WTC11 (cell line): ENCODE measurements at regions not wholly inside any gene's neighbourhood (a gene's known extent, or its start where the extent isn't known, plus 50 kb on each side); places are given as distances from the start of the nearest gene placed in this dataset.

Experiments
- ATAC-seq: fragments of 200-7000 bp; cut with Tn5 transposase; 2 replicates; pipeline ENCODE4 v1.10.0; 2021; ENCODE audit warnings: mild to moderate bottlenecking, moderate library complexity
- CTCF ChIA-PET: fragments of 300-600 bp; sonication (Branson Sonifier 250); formaldehyde crosslinking; loops from one replicate; lab custom pipeline; 2021; ENCODE audit warnings: antibody characterized with exemption; lab: Charles Lee
- POLR2A ChIA-PET: fragments of 350-600 bp; sonication (Branson Sonifier 250); formaldehyde crosslinking; loops from one replicate; lab custom pipeline; 2021; ENCODE audit warnings: antibody characterized with exemption; lab: Charles Lee
- DNase-seq: peaks from one replicate; pipeline ENCODE4 v3.0.0; 2021; ENCODE audit warnings: low spot score
- H3K27ac Mint-ChIP-seq: 2 replicates; pipeline ENCODE4 v1.8.0; 2021; ENCODE audit warnings: mixed read lengths
- H3K27me3 Mint-ChIP-seq: 2 replicates; pipeline ENCODE4 v1.8.0; 2021; ENCODE audit warnings: low read depth, mild to moderate bottlenecking, moderate library complexity, mixed read lengths
- H3K36me3 Mint-ChIP-seq: 2 replicates; pipeline ENCODE4 v1.8.0; 2021; ENCODE audit warnings: mixed read lengths
- H3K4me1 Mint-ChIP-seq: 2 replicates; pipeline ENCODE4 v1.8.0; 2022; ENCODE audit warnings: mixed read lengths
- H3K4me3 Mint-ChIP-seq: 2 replicates; pipeline ENCODE4 v1.8.0; 2021; ENCODE audit warnings: mild to moderate bottlenecking, moderate library complexity, mixed read lengths
- H3K9me3 Mint-ChIP-seq: 2 replicates; pipeline ENCODE4 v1.8.0; 2021; ENCODE audit warnings: mixed read lengths
- ATF3 ChIP-seq: sonication (generic); formaldehyde crosslinking; conservative IDR thresholded peaks from 2 replicates; pipeline ENCODE4 v1.8.1; 2022; ENCODE audit warnings: mild to moderate bottlenecking, missing genetic modification reagents
- ESRRA ChIP-seq: sonication (generic); formaldehyde crosslinking; IDR thresholded peaks from 2 replicates; pipeline ENCODE4 v1.8.1; 2022; ENCODE audit warnings: mild to moderate bottlenecking, missing genetic modification reagents, borderline replicate concordance
- FOXJ3 ChIP-seq: sonication (generic); formaldehyde crosslinking; IDR thresholded peaks from 2 replicates; pipeline ENCODE4 v1.9.0; 2021; ENCODE audit warnings: missing genetic modification reagents, mild to moderate bottlenecking, borderline replicate concordance
- GRHL2 ChIP-seq: fragments of 250-450 bp; sonication (Bioruptor Pico); IDR thresholded peaks from 2 replicates; pipeline ENCODE4 v1.8.0; 2022; ENCODE audit warnings: mild to moderate bottlenecking, moderate library complexity; ENCODE audit not compliant: insufficient replicate concordance, severe bottlenecking
- GTF2I ChIP-seq: fragments of 250-450 bp; sonication (Bioruptor Pico); conservative IDR thresholded peaks from 2 replicates; pipeline ENCODE4 v1.4.0; 2021; ENCODE audit warnings: mild to moderate bottlenecking
- IRF1 ChIP-seq: sonication (generic); formaldehyde crosslinking; IDR thresholded peaks from 2 replicates; pipeline ENCODE4 v1.8.0; 2023; ENCODE audit warnings: missing genetic modification reagents
- JAZF1 ChIP-seq: fragments of 250-450 bp; sonication (Bioruptor Pico); IDR thresholded peaks from 2 replicates; pipeline ENCODE4 v1.9.0; 2021; ENCODE audit warnings: moderate library complexity, mild to moderate bottlenecking, inconsistent platforms
- KAT7 ChIP-seq: sonication (generic); formaldehyde crosslinking; IDR thresholded peaks from 2 replicates; pipeline ENCODE4 v1.8.1; 2023; ENCODE audit warnings: missing genetic modification reagents, mild to moderate bottlenecking, borderline replicate concordance
- NFE2L1 ChIP-seq: sonication (generic); formaldehyde crosslinking; IDR thresholded peaks from 2 replicates; pipeline ENCODE4 v1.8.1; 2023; ENCODE audit warnings: missing genetic modification reagents
- NR2C2 ChIP-seq: sonication (generic); formaldehyde crosslinking; IDR thresholded peaks from 2 replicates; pipeline ENCODE4 v1.8.0; 2022; ENCODE audit warnings: mild to moderate bottlenecking, missing genetic modification reagents
- NR3C1 ChIP-seq: sonication (generic); formaldehyde crosslinking; conservative IDR thresholded peaks from 2 replicates; pipeline ENCODE4 v1.8.1; 2023; ENCODE audit warnings: low read depth, mild to moderate bottlenecking, missing genetic modification reagents
- PREB ChIP-seq: sonication (generic); formaldehyde crosslinking; IDR thresholded peaks from 2 replicates; pipeline ENCODE4 v1.8.1; 2022; ENCODE audit warnings: mild to moderate bottlenecking, missing genetic modification reagents, moderate library complexity, borderline replicate concordance
- RELA ChIP-seq: sonication (generic); formaldehyde crosslinking; IDR thresholded peaks from 2 replicates; pipeline ENCODE4 v1.8.1; 2022; ENCODE audit warnings: missing genetic modification reagents, mild to moderate bottlenecking, borderline replicate concordance
- SMAD3 ChIP-seq: sonication (generic); formaldehyde crosslinking; IDR thresholded peaks from 2 replicates; pipeline ENCODE4 v1.8.0; 2022; ENCODE audit warnings: missing genetic modification reagents, mild to moderate bottlenecking, borderline replicate concordance
- SMAD4 ChIP-seq: sonication (generic); formaldehyde crosslinking; IDR thresholded peaks from 2 replicates; pipeline ENCODE4 v1.8.0; 2022; ENCODE audit warnings: mild to moderate bottlenecking, missing genetic modification reagents
- SOX15 ChIP-seq: fragments of 250-450 bp; sonication (Bioruptor Pico); IDR thresholded peaks from 2 replicates; pipeline ENCODE4 v1.9.0; 2021; ENCODE audit warnings: mild to moderate bottlenecking
- TP53 ChIP-seq: sonication (generic); formaldehyde crosslinking; IDR thresholded peaks from 2 replicates; pipeline ENCODE4 v1.8.1; 2023; ENCODE audit warnings: mild to moderate bottlenecking, missing genetic modification reagents
- ZNF138 ChIP-seq: sonication (generic); formaldehyde crosslinking; conservative IDR thresholded peaks from 2 replicates; pipeline ENCODE4 v1.8.1; 2022; ENCODE audit warnings: mild to moderate bottlenecking, moderate library complexity, missing genetic modification reagents
- ZNF416 ChIP-seq: fragments of 250-450 bp; sonication (Bioruptor Pico); IDR thresholded peaks from 2 replicates; pipeline ENCODE4 v1.9.0; 2021; ENCODE audit warnings: mild to moderate bottlenecking, inconsistent platforms
- TF ChIP-seq, protein P1 (sequence below): fragments of 250-450 bp; sonication (Bioruptor Pico); conservative IDR thresholded peaks from 2 replicates; pipeline ENCODE4 v1.9.0; 2021; ENCODE audit warnings: mild to moderate bottlenecking
- TF ChIP-seq, protein P2 (sequence below): fragments of 200-600 bp; IDR thresholded peaks from 2 replicates; pipeline ENCODE4 v1.8.0; 2022; ENCODE audit warnings: antibody characterized with exemption

- CTCF ChIA-PET, result interaction anchor here (0.7 to 2.4 kb wide), 3 partner anchors 18 to 107 kb away, joined by 4 to 10 read pairs (median 7); no protein-coding TSS in a partner anchor
These were observed 155.5 kb downstream of the MRPL14 start for GRCh38 chr6:43971776-43972126.

GRCh38 chr6:43970913-43971775, 156.1 kb downstream of the MRPL14 start:
- no peak overlapping the region for H3K4me3 Mint-ChIP-seq
- CTCF ChIA-PET, result interaction anchor here (0.6 to 2.4 kb wide), 6 partner anchors 17 to 649 kb away, joined by 3 to 10 read pairs (median 4); no protein-coding TSS in a partner anchor
- peaks cover 26% of the 10 kb centered on the region for H3K4me1 Mint-ChIP-seq
- H3K36me3 Mint-ChIP-seq, result no peaks in the 10 kb centered on the region
- H3K9me3 Mint-ChIP-seq, result peaks cover 7% of the 10 kb centered on the region
- POLR2A ChIA-PET, result no interaction called here
- no peak overlapping the region for H3K27ac Mint-ChIP-seq
- TF ChIP-seq ATF3 (CRISPR knock-in tag) (no peak), RELA (CRISPR knock-in tag) (no peak), ZNF416 (CRISPR knock-in tag) (no peak)
- TF ChIP-seq, protein P1, sequence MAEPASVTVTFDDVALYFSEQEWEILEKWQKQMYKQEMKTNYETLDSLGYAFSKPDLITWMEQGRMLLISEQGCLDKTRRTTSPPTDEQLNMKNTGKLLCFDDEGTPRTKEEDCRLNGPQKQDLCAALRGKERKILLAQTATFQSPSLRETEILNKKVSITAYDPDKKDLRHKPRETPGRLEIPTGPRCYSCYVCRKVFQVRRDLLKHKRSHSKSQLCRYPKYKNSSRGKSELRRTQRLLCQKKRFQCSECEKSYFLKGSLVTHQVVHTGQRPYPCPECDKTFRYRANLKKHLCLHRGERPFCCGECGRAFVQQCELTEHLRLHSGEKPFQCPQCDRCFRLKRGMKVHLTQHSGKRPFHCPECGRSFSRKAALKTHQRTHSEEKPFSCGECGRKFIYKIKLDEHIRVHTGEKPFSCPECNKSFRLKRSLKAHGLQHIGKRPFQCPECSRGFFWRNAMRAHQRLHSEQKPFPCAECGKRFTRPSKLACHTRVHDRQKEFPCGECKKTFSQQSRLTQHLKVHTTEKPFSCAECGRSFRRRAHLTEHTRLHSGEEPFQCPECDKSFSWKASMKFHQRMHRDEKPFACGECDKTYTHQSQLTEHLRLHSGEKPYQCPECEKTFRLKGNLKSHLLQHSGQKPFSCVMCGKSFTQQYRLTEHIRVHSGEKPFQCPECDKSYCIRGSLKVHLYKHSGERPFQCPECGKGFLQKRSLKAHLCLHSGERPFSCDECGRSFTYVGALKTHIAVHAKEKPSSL (CRISPR knock-in tag), result no peak
- TF ChIP-seq, all 79 proteins: peak for 0
- DNase-seq (no peak), ATAC-seq (no peak)
- H3K27me3 Mint-ChIP-seq, result peaks cover 8% of the 10 kb centered on the region

More at GRCh38 chr6:43971776-43972126, 155.5 kb downstream of the MRPL14 start:
- peaks cover 21% of the 10 kb centered on the region for H3K4me1 Mint-ChIP-seq
- DNase-seq (no peak), ATAC-seq (no peak)
- H3K27me3 Mint-ChIP-seq, result peaks cover 8% of the 10 kb centered on the region
- no peak overlapping the region for H3K27ac Mint-ChIP-seq
- TF ChIP-seq, protein P2, sequence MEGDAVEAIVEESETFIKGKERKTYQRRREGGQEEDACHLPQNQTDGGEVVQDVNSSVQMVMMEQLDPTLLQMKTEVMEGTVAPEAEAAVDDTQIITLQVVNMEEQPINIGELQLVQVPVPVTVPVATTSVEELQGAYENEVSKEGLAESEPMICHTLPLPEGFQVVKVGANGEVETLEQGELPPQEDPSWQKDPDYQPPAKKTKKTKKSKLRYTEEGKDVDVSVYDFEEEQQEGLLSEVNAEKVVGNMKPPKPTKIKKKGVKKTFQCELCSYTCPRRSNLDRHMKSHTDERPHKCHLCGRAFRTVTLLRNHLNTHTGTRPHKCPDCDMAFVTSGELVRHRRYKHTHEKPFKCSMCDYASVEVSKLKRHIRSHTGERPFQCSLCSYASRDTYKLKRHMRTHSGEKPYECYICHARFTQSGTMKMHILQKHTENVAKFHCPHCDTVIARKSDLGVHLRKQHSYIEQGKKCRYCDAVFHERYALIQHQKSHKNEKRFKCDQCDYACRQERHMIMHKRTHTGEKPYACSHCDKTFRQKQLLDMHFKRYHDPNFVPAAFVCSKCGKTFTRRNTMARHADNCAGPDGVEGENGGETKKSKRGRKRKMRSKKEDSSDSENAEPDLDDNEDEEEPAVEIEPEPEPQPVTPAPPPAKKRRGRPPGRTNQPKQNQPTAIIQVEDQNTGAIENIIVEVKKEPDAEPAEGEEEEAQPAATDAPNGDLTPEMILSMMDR, result no peak
- POLR2A ChIA-PET, result no interaction called here
- no peaks in the 10 kb centered on the region for H3K36me3 Mint-ChIP-seq
- H3K9me3 Mint-ChIP-seq, result peaks cover 10% of the 10 kb centered on the region
- H3K4me3 Mint-ChIP-seq, result no peak overlapping the region

DNA sequence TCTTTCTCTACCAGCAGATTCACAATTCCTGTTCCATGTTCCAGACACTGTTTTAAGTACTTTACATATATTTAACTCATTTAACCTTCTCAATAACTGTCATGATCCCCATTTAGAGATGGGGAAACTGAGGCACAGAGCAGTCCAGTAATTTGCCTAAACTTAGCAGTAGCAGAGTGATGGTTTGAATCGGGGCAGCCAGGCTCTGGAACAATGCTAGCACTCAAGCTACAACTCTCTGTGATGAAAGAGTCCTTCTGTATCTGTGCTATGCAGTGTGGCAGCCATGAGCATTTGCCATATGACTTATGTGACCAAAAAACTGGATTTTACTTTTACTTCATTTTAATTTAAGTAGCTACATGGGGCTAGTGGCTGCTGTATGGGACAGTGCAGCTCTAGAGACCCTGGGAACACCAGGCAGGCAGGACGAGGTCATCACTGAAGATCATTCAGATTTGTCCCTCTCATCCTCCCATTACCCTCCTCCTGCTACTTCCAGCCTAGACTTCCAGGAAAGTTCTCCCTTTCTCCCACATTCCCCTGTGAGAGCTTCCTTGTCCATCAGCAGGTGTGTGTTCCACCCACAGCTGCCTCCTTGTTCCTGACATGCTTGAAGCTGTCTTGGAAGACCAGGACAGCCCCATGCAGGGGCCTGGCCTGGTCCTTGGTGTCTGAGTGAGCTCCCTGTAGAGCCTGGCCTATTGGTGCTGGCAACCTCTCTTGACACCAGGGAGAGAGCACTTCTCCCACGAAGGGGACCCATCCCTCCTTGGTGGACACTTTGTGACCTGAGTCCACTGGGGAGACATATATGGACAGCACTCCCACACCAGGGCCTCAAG, 157.0 kb downstream of the MRPL14 start:
- no peaks in the 10 kb centered on the region for H3K9me3 Mint-ChIP-seq
- CTCF ChIA-PET, result interaction anchor here (0.6 to 2.4 kb wide), 5 partner anchors 16 to 648 kb away, joined by 3 to 10 read pairs (median 5); no protein-coding TSS in a partner anchor
- no peaks in the 10 kb centered on the region for H3K36me3 Mint-ChIP-seq
- POLR2A ChIA-PET, result no interaction called here
- ATAC-seq (no peak), DNase-seq (no peak)
- H3K4me1 Mint-ChIP-seq, result peaks cover 30% of the 10 kb centered on the region
- H3K27ac Mint-ChIP-seq, result no peak overlapping the region
- no peak overlapping the region for H3K4me3 Mint-ChIP-seq
- peaks cover 3% of the 10 kb centered on the region; the same call in 1 of the 2 replicates for H3K27me3 Mint-ChIP-seq
- no peak for TF ChIP-seq SMAD3 (CRISPR knock-in tag)
- no peak for TF ChIP-seq GTF2I
- TF ChIP-seq SOX15, result no peak
- no peak for TF ChIP-seq NR3C1 (CRISPR knock-in tag)
- TF ChIP-seq NFE2L1, result no peak
- TF ChIP-seq JAZF1 (CRISPR knock-in tag), result no peak
- no peak for TF ChIP-seq FOXJ3
- TF ChIP-seq KAT7, result no peak
- no peak for TF ChIP-seq NR2C2 (CRISPR knock-in tag)
- no peak for TF ChIP-seq ESRRA (CRISPR knock-in tag)
- no peak for TF ChIP-seq GRHL2 (CRISPR knock-in tag)
- no peak for TF ChIP-seq IRF1
- no peak for TF ChIP-seq PREB
- TF ChIP-seq SMAD4 (CRISPR knock-in tag), result no peak
- no peak for TF ChIP-seq TP53 (CRISPR knock-in tag)
- TF ChIP-seq ZNF138, result no peak
